GM23248 (cell line): ENCODE measurements at regions not wholly inside any gene's neighbourhood (a gene's known extent, or its start where the extent isn't known, plus 50 kb on each side); places are given as distances from the start of the nearest gene placed in this dataset.
A peak's percentile ranks its signal among the peaks of the same experiment; 100 is the strongest.
"Not testable (repeated sequence)": the region's sequence is repeated elsewhere in the genome, so short reads cannot be mapped to it uniquely, and the experiment has no call there.

ENCODE experiments used
- DNase-seq: peaks from one replicate; pipeline ENCODE4 v3.0.0-alpha.2; 2015
- H2AFZ ChIP-seq: fragments of 200-600 bp; sonication (generic); 2 replicates; pipeline ENCODE4 v1.6.1; 2016; ENCODE audit warnings: antibody characterized with exemption
- H3F3A ChIP-seq: fragments of 200-600 bp; sonication (generic); 2 replicates; pipeline ENCODE4 v1.6.1; 2016; ENCODE audit warnings: mild to moderate bottlenecking, antibody characterized with exemption, mixed run types; ENCODE audit not compliant: insufficient read depth
- H3K27ac ChIP-seq: fragments of 200-600 bp; sonication (generic); 2 replicates; pipeline ENCODE4 v1.5.1; 2016; ENCODE audit warnings: mild to moderate bottlenecking
- H3K27me3 ChIP-seq: fragments of 200-600 bp; sonication (generic); replicated peaks from 2 replicates; pipeline ENCODE4 v1.6.1; 2016; ENCODE audit warnings: mild to moderate bottlenecking; ENCODE audit not compliant: insufficient read depth
- H3K36me3 ChIP-seq: fragments of 200-600 bp; sonication (generic); 2 replicates; pipeline ENCODE4 v1.6.1; 2016; ENCODE audit warnings: low read depth, mild to moderate bottlenecking
- H3K4me1 ChIP-seq: fragments of 200-600 bp; sonication (generic); 2 replicates; pipeline ENCODE4 v1.6.1; 2016; ENCODE audit warnings: mild to moderate bottlenecking; ENCODE audit not compliant: insufficient read depth
- H3K4me2 ChIP-seq: fragments of 200-600 bp; sonication (generic); one replicate; pipeline ENCODE4 v1.6.1; 2016; ENCODE audit warnings: mild to moderate bottlenecking; ENCODE audit not compliant: unreplicated experiment
- H3K4me3 ChIP-seq: fragments of 200-600 bp; sonication (generic); 2 replicates; pipeline ENCODE4 v1.5.1; 2016; ENCODE audit warnings: mild to moderate bottlenecking
- H3K79me2 ChIP-seq: fragments of 200-600 bp; sonication (generic); 2 replicates; pipeline ENCODE4 v1.6.1; 2016; ENCODE audit warnings: mild to moderate bottlenecking; ENCODE audit not compliant: insufficient read depth
- H3K9ac ChIP-seq: fragments of 200-600 bp; sonication (generic); 2 replicates; pipeline ENCODE4 v1.6.1; 2016; ENCODE audit warnings: mild to moderate bottlenecking
- H3K9me2 ChIP-seq: fragments of 200-600 bp; sonication (generic); 2 replicates; pipeline ENCODE4 v1.6.1; 2016; ENCODE audit warnings: mixed run types, mild to moderate bottlenecking, moderate library complexity; ENCODE audit not compliant: insufficient read depth
- H3K9me3 ChIP-seq: fragments of 200-600 bp; sonication (generic); one replicate; pipeline ENCODE4 v1.6.1; 2017; ENCODE audit warnings: low read depth
- H4K20me1 ChIP-seq: fragments of 200-600 bp; sonication (generic); 2 replicates; pipeline ENCODE4 v1.6.0; 2016; ENCODE audit not compliant: insufficient read depth
- EZH2 ChIP-seq: fragments of 200-600 bp; sonication (generic); IDR thresholded peaks from 2 replicates; pipeline ENCODE4 v1.6.1; 2018; ENCODE audit warnings: antibody characterized with exemption, mild to moderate bottlenecking; ENCODE audit not compliant: insufficient read depth, poor library complexity, severe bottlenecking
- EZH2phosphoT487 ChIP-seq: fragments of 200-600 bp; sonication (generic); IDR thresholded peaks from 2 replicates; pipeline ENCODE4 v1.6.1; 2018; ENCODE audit warnings: antibody characterized with exemption, moderate library complexity, mild to moderate bottlenecking, low read depth; ENCODE audit not compliant: insufficient read depth
- WGBS, 2 experiments: methylation state at CpG; one replicate each; pipeline ENCODE4 v1.1.6; 2015 to 2017; ENCODE audit warnings: low lambda C conversion rate in 2 of 2, low coverage in 1 of 2; ENCODE audit errors: missing lambda C conversion rate in 2 of 2; 5-methylcytosine and 5-hydroxymethylcytosine counted together
- in situ Hi-C: fragments of 300-500 bp; cut with MboI; formaldehyde crosslinking; loops from 2 replicates; pipeline ENCODE4 v1.15.0; 2020

GRCh38 chr2:236782938-236783337 lies 213.3 kb downstream of the ACKR3 start:
- 48 to 56% methylated on average over 5 of the region's 5 CpGs for WGBS, 2 experiments
- in situ Hi-C loops, result no loop called here
- DNase-seq, result peak; percentile 64

DNA sequence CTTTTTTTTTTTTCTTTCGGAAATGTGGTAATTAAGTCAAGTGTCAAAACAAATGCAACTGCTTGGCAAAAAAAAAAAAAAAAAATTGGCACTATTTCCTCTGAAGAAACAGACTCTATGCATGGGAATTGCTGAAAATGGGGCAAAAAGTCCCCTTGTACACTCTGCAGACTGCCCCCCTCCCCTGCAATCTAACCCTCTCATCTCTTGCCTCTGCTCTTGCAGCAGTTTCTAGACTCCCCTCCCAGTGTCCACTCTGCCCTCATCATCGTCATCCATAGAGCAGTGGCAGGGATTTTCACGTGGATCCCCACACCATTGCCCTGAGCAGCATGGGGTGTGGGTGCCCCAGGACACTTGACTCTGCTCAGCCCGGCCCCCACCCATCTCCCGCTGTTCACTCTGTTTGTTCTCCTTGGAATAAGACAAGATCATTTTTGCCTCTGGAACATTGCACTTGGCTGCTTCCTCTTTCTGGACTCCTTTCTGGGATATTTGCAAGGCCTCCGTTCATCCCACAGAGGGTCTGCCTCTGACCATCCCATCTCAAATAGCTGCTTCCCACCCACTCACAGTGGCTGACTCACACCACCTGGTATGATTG lies 213.9 kb downstream of the ACKR3 start:
- peaks cover 10% of the 10 kb centered on the region; the same call in 1 of the 2 replicates for H3K4me1 ChIP-seq
- H3K79me2 ChIP-seq, result no peaks in the 10 kb centered on the region
- H4K20me1 ChIP-seq, result no peaks in the 10 kb centered on the region
- DNase-seq, result no peak
- TF ChIP-seq EZH2 (no peak), EZH2phosphoT487 (no peak)
- no peaks in the 10 kb centered on the region for H3K9me3 ChIP-seq
- H3K9ac ChIP-seq, result no peak overlapping the region
- no peaks in the 10 kb centered on the region for H3K9me2 ChIP-seq
- H3F3A ChIP-seq, result no peaks in the 10 kb centered on the region
- no peaks in the 10 kb centered on the region for H3K36me3 ChIP-seq
- H3K4me3 ChIP-seq, result no peak overlapping the region
- H3K4me2 ChIP-seq, result no peak overlapping the region
- H2AFZ ChIP-seq, result no peak overlapping the region
- in situ Hi-C loops, result no loop called here
- 64 to 71% methylated on average over 6 of the region's 6 CpGs for WGBS, 2 experiments
- H3K27me3 ChIP-seq, result no peaks in the 10 kb centered on the region
- H3K27ac ChIP-seq, result no peak overlapping the region

More at GRCh38 chr2:236782938-236783337, 213.3 kb downstream of the ACKR3 start:
- Histone ChIP-seq H3K9me2 (no peaks in the 10 kb centered on the region), H2AFZ (peak overlapping the region; percentile 26), H3K27ac (peak overlapping the region; percentile 41), H3K79me2 (no peaks in the 10 kb centered on the region), H3K9me3 (no peaks in the 10 kb centered on the region), H3F3A (no peaks in the 10 kb centered on the region), H3K4me3 (no peak overlapping the region), H4K20me1 (no peaks in the 10 kb centered on the region), H3K27me3 (no peaks in the 10 kb centered on the region), H3K4me1 (peaks cover 10% of the 10 kb centered on the region; the same call in 1 of the 2 replicates), H3K9ac (peak overlapping the region; percentile 36), H3K4me2 (no peak overlapping the region), H3K36me3 (no peaks in the 10 kb centered on the region)
- TF ChIP-seq EZH2, result no peak
- TF ChIP-seq EZH2phosphoT487, result no peak

DNA sequence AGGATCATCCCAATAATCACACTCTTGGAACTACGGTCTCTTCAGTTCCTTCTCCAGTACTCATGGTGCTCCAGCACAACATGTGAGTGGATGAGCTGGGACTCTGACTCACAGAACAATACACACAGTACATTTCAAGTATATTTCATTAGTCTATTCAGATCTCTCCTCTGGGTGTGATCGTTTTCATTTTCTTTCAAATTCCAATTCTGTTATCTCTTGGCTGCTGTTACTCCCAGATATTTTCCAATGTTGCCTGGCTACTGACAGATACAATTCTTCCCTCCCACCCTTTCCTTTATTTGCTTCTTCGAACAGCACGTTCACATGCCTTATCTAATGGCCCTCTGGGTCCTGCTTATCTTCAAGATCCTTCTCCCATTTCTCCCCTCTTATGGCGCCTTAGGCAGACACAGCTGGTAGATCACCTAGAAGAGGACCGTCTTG lies 216.0 kb downstream of the ACKR3 start:
- WGBS, 2 experiments, result 56 to 62% methylated on average over 6 of the region's 6 CpGs
- TF ChIP-seq EZH2phosphoT487 (no peak), EZH2 (no peak)
- Histone ChIP-seq H3K4me2 (no peak overlapping the region), H3K36me3 (no peaks in the 10 kb centered on the region), H3K9me3 (no peaks in the 10 kb centered on the region), H3K27me3 (no peaks in the 10 kb centered on the region; the same call in 1 of the 2 replicates), H3K9ac (no peak overlapping the region), H4K20me1 (no peaks in the 10 kb centered on the region), H2AFZ (no peak overlapping the region), H3K27ac (no peak overlapping the region), H3K4me3 (no peak overlapping the region), H3F3A (no peaks in the 10 kb centered on the region), H3K9me2 (no peaks in the 10 kb centered on the region), H3K79me2 (no peaks in the 10 kb centered on the region), H3K4me1 (peaks cover 10% of the 10 kb centered on the region; the same call in 1 of the 2 replicates)
- peak; percentile 51 for DNase-seq
- in situ Hi-C loops, result no loop called here

- DNase-seq, result no peak
- Histone ChIP-seq H3K27ac (no peak overlapping the region), H3K9me2 (no peaks in the 10 kb centered on the region), H4K20me1 (no peaks in the 10 kb centered on the region), H3K9ac (no peak overlapping the region), H3K36me3 (no peaks in the 10 kb centered on the region), H3K9me3 (no peaks in the 10 kb centered on the region), H3K4me3 (no peak overlapping the region), H3K79me2 (no peaks in the 10 kb centered on the region), H2AFZ (no peak overlapping the region), H3K27me3 (peaks cover 6% of the 10 kb centered on the region; the same call in 1 of the 2 replicates), H3K4me2 (no peak overlapping the region), H3K4me1 (peaks cover 10% of the 10 kb centered on the region; the same call in 1 of the 2 replicates), H3F3A (no peaks in the 10 kb centered on the region)
- TF ChIP-seq EZH2, result no peak
- TF ChIP-seq EZH2phosphoT487, result no peak
- WGBS, 2 experiments, result 84 to 88% methylated on average over 4 of the region's 4 CpGs
- in situ Hi-C loops, result no loop called here
These were observed 217.1 kb downstream of the ACKR3 start for GRCh38 chr2:236786751-236787150.

DNA sequence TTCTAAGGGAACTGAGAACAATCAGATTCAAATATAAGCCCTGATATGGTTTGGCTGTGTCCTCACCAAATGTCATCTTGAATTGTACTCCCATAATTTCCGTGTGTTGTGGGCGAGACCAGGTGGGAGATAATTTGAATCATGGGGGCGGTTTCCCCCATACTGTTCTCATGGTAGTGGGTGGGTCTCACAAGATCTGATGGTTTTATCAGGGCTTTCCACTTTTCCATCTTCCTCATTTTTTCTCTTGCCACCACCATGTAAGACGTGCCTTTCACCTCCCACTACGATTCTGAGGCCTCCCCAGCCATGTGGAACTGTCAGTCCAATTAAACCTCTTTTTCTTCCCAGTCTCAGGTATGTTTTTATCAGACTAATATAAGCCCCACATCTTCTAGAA lies 217.8 kb downstream of the ACKR3 start:
- H3K4me1 ChIP-seq, H3K9ac ChIP-seq, H3F3A ChIP-seq, H3K27ac ChIP-seq, H3K9me2 ChIP-seq, H3K9me3 ChIP-seq, in situ Hi-C loops, DNase-seq, H3K4me2 ChIP-seq, H2AFZ ChIP-seq, H3K36me3 ChIP-seq, H3K27me3 ChIP-seq, H4K20me1 ChIP-seq, H3K4me3 ChIP-seq, H3K79me2 ChIP-seq: not testable (repeated sequence)
- WGBS, 2 experiments, result 70 to 75% methylated on average over 5 of the region's 5 CpGs
